ENCODE measurements at regions not wholly inside any gene's neighbourhood (a gene's known extent, or its start where the extent isn't known, plus 50 kb on each side); places are given as distances from the start of the nearest gene placed in this dataset.

DNA sequence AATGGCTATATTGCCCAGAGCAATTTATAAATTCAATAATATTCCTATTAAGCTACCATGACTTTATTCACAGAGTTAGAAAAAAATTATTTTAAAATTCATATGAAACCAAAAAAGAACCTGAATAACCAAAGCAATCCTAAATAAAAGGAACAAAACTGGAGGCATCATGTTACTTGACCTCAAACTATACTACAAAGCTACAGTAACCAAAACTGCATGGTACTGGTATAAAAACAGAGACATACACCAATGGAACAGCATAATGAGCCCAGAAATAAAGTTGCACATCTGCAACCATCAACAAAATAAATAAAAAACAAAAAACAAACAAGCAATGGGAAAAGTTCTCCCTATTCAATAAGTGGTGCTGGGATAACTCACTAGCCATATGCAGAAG is 203.2 kb downstream of the RGS9 start:
- TF ChIP-seq TARDBP (IDR thresholded peaks at IDR 0.05) (no peak), ELF4 (IDR thresholded peaks at IDR 0.05) (no peak), SP1 (IDR thresholded peaks at IDR 0.05) (no peak), BHLHE40 (IDR thresholded peaks at IDR 0.05; ENCODE audit: borderline replicate concordance) (no peak), ZNF384 (IDR thresholded peaks at IDR 0.05) (no peak), SUZ12 (IDR thresholded peaks at IDR 0.05) (no peak), LEF1 (IDR thresholded peaks at IDR 0.05; ENCODE audit: borderline replicate concordance) (no peak), L3MBTL2 (conservative IDR thresholded peaks at IDR 0.05) (no peak), FOXA1 (IDR thresholded peaks at IDR 0.05) (no peak), CTBP1 (IDR thresholded peaks at IDR 0.05; ENCODE audit: borderline replicate concordance) (no peak), FOXM1 (IDR thresholded peaks at IDR 0.05; ENCODE audit: borderline replicate concordance) (no peak), ARNT (IDR thresholded peaks at IDR 0.05) (no peak), HDGF (IDR thresholded peaks at IDR 0.05; ENCODE audit: borderline replicate concordance) (no peak), FOXK2 (IDR thresholded peaks at IDR 0.05) (no peak), NFRKB (IDR thresholded peaks at IDR 0.05) (no peak)
- TF ChIP-seq, protein P1, sequence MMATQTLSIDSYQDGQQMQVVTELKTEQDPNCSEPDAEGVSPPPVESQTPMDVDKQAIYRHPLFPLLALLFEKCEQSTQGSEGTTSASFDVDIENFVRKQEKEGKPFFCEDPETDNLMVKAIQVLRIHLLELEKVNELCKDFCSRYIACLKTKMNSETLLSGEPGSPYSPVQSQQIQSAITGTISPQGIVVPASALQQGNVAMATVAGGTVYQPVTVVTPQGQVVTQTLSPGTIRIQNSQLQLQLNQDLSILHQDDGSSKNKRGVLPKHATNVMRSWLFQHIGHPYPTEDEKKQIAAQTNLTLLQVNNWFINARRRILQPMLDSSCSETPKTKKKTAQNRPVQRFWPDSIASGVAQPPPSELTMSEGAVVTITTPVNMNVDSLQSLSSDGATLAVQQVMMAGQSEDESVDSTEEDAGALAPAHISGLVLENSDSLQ (IDR thresholded peaks at IDR 0.05) = no peak
- DNase-seq (ENCODE audit: extremely low spot score) = no peak
- POLR2A ChIA-PET = no interaction called here
- CTCF ChIA-PET = no interaction called here

- CTCF ChIA-PET = no interaction called here
- POLR2A ChIA-PET = no interaction called here
- no peak for DNase-seq (ENCODE audit: extremely low spot score)
- TF ChIP-seq FOXK2 (IDR thresholded peaks at IDR 0.05) = no peak
- TF ChIP-seq L3MBTL2 (conservative IDR thresholded peaks at IDR 0.05) = no peak
- no peak for TF ChIP-seq FOXA1 (IDR thresholded peaks at IDR 0.05)
- no peak for TF ChIP-seq ARNT (IDR thresholded peaks at IDR 0.05)
- TF ChIP-seq LEF1 (IDR thresholded peaks at IDR 0.05; ENCODE audit: borderline replicate concordance) = no peak
- TF ChIP-seq, protein P1 (IDR thresholded peaks at IDR 0.05) = no peak
- no peak for TF ChIP-seq NFRKB (IDR thresholded peaks at IDR 0.05)
- no peak for TF ChIP-seq HDGF (IDR thresholded peaks at IDR 0.05; ENCODE audit: borderline replicate concordance)
- no peak for TF ChIP-seq TARDBP (IDR thresholded peaks at IDR 0.05)
- TF ChIP-seq SUZ12 (IDR thresholded peaks at IDR 0.05) = no peak
- TF ChIP-seq ZNF384 (IDR thresholded peaks at IDR 0.05) = no peak
Measured at GRCh38 chr17:65334406-65334805, 197.2 kb downstream of the RGS9 start.

DNA sequence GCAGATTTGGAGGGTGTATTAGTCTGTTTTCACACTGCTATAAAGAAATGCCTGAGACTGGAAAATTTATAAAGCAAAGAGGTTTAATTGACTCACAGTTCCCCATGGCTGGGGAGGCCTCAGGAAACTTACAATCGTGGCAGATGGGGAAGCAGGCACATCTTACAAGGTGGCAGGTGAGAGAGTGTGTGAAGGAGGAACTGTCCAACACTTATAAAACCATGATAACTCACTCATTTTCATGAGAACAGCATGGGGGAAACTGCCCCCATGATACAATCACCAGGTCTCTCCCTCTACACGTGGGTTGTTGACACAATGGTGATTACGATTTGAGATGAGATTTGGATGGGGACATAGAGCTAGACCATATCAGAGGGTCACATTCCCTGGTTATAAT is 195.6 kb downstream of the RGS9 start:
- POLR2A ChIA-PET = no interaction called here
- TF ChIP-seq ELF4 (IDR thresholded peaks at IDR 0.05) = no peak
- TF ChIP-seq, protein P1 (IDR thresholded peaks at IDR 0.05) = no peak
- TF ChIP-seq ZNF384 (IDR thresholded peaks at IDR 0.05) = no peak
- no peak for TF ChIP-seq CTBP1 (IDR thresholded peaks at IDR 0.05; ENCODE audit: borderline replicate concordance)
- no peak for TF ChIP-seq L3MBTL2 (conservative IDR thresholded peaks at IDR 0.05)
- TF ChIP-seq FOXK2 (IDR thresholded peaks at IDR 0.05) = no peak
- TF ChIP-seq FOXA1 (IDR thresholded peaks at IDR 0.05) = no peak
- TF ChIP-seq SUZ12 (IDR thresholded peaks at IDR 0.05) = no peak
- TF ChIP-seq BHLHE40 (IDR thresholded peaks at IDR 0.05; ENCODE audit: borderline replicate concordance) = no peak
- TF ChIP-seq SP1 (IDR thresholded peaks at IDR 0.05) = no peak
- TF ChIP-seq HDGF (IDR thresholded peaks at IDR 0.05; ENCODE audit: borderline replicate concordance) = no peak
- TF ChIP-seq NFRKB (IDR thresholded peaks at IDR 0.05) = no peak
- TF ChIP-seq LEF1 (IDR thresholded peaks at IDR 0.05; ENCODE audit: borderline replicate concordance) = no peak
- TF ChIP-seq ARNT (IDR thresholded peaks at IDR 0.05) = no peak
- CTCF ChIA-PET = no interaction called here
- DNase-seq (ENCODE audit: extremely low spot score) = no peak

GRCh38 chr17:65332375-65332774 is 195.2 kb downstream of the RGS9 start:
- TF ChIP-seq TARDBP (IDR thresholded peaks at IDR 0.05) (no peak), BHLHE40 (IDR thresholded peaks at IDR 0.05; ENCODE audit: borderline replicate concordance) (no peak), ZNF384 (IDR thresholded peaks at IDR 0.05) (no peak), CTBP1 (IDR thresholded peaks at IDR 0.05; ENCODE audit: borderline replicate concordance) (no peak), LEF1 (IDR thresholded peaks at IDR 0.05; ENCODE audit: borderline replicate concordance) (no peak), ELF4 (IDR thresholded peaks at IDR 0.05) (no peak), FOXA1 (IDR thresholded peaks at IDR 0.05) (no peak), FOXM1 (IDR thresholded peaks at IDR 0.05; ENCODE audit: borderline replicate concordance) (no peak), ARNT (IDR thresholded peaks at IDR 0.05) (no peak), HDGF (IDR thresholded peaks at IDR 0.05; ENCODE audit: borderline replicate concordance) (no peak), L3MBTL2 (conservative IDR thresholded peaks at IDR 0.05) (no peak)
- TF ChIP-seq, protein P1 (IDR thresholded peaks at IDR 0.05) = no peak
- ChIA-PET CTCF (no interaction called here), POLR2A (no interaction called here)
- no peak for DNase-seq (ENCODE audit: extremely low spot score)

DNA sequence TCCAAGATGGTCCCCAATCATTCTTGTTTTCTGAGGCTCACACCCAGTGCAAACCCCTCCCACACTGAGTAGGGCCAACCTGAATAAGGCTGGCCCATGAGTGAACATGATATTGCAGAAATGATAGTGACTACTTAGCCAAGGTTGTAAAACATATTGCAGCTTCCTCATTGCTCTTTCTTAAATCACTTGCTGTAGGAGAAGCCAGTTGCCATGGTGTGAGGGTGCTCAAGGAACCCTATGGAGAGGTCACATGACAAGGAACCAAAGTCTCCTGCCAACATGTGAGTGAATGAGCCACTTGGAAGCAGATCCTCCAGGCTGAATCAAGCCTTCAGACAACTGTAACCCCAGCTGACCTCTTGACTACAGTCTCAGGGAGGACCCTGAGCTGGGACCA is 191.4 kb downstream of the RGS9 start:
- TF ChIP-seq L3MBTL2 (conservative IDR thresholded peaks at IDR 0.05) (no peak), FOXK2 (IDR thresholded peaks at IDR 0.05) (no peak), HDGF (IDR thresholded peaks at IDR 0.05; ENCODE audit: borderline replicate concordance) (no peak), ELF4 (IDR thresholded peaks at IDR 0.05) (no peak), CTBP1 (IDR thresholded peaks at IDR 0.05; ENCODE audit: borderline replicate concordance) (no peak), LEF1 (IDR thresholded peaks at IDR 0.05; ENCODE audit: borderline replicate concordance) (no peak)
- DNase-seq (ENCODE audit: extremely low spot score) = no peak
- ChIA-PET POLR2A (no interaction called here), CTCF (no interaction called here)

All from HEK293T (cell line).